ENCODE measurements at regions not wholly inside any gene's neighbourhood (a gene's known extent, or its start where the extent isn't known, plus 50 kb on each side); places are given as distances from the start of the nearest gene placed in this dataset.

- no peaks in the 10 kb centered on the region for H3K36me3 ChIP-seq (ENCODE audit: low read depth)
- H3K27ac ChIP-seq (ENCODE audit: poor library complexity, severe bottlenecking), result no peak overlapping the region
- no peaks in the 10 kb centered on the region for H3K4me1 ChIP-seq (ENCODE audit: insufficient read depth, poor library complexity, severe bottlenecking)
- H3K27me3 ChIP-seq (ENCODE audit: insufficient read depth, poor library complexity, severe bottlenecking), result peaks cover 9% of the 10 kb centered on the region
- ATAC-seq (ENCODE audit: low read depth) (no peak), DNase-seq (ENCODE audit: low spot score) (no peak)
- H3K4me3 ChIP-seq (ENCODE audit: severe bottlenecking), result no peak overlapping the region
- TF ChIP-seq, protein P1, sequence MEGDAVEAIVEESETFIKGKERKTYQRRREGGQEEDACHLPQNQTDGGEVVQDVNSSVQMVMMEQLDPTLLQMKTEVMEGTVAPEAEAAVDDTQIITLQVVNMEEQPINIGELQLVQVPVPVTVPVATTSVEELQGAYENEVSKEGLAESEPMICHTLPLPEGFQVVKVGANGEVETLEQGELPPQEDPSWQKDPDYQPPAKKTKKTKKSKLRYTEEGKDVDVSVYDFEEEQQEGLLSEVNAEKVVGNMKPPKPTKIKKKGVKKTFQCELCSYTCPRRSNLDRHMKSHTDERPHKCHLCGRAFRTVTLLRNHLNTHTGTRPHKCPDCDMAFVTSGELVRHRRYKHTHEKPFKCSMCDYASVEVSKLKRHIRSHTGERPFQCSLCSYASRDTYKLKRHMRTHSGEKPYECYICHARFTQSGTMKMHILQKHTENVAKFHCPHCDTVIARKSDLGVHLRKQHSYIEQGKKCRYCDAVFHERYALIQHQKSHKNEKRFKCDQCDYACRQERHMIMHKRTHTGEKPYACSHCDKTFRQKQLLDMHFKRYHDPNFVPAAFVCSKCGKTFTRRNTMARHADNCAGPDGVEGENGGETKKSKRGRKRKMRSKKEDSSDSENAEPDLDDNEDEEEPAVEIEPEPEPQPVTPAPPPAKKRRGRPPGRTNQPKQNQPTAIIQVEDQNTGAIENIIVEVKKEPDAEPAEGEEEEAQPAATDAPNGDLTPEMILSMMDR (IDR thresholded peaks at IDR 0.05; ENCODE audit: poor library complexity, severe bottlenecking), result no peak
- no peaks in the 10 kb centered on the region for H3K9me3 ChIP-seq (ENCODE audit: severe bottlenecking)
Measured at GRCh38 chr18:5643288-5643687, 99.5 kb upstream of the EPB41L3 start.

DNA sequence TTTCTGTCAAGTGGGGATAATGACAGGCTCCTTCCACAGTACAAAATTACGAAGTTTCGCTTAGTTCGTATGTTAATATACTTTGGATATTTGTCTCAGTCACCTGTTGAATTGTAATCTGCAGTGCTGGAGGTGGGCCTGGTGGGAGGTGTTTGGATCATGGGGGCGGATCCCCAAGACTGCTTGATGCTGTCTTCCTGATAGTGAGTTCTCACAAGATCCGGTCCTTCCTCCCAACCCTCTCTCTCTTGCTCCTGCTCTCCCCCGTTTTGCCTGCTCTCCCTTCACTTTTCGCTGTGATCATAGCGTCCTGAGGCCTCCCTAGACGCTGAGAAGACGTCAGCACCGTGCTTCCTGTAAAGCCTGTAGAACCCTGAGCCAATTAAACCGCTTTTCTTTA lies 97.1 kb upstream of the EPB41L3 start:
- Histone ChIP-seq H3K27ac (ENCODE audit: poor library complexity, severe bottlenecking) (no peak overlapping the region), H3K27me3 (ENCODE audit: insufficient read depth, poor library complexity, severe bottlenecking) (peaks cover 11% of the 10 kb centered on the region), H3K36me3 (ENCODE audit: low read depth) (no peaks in the 10 kb centered on the region), H3K4me3 (ENCODE audit: severe bottlenecking) (no peak overlapping the region), H3K9me3 (ENCODE audit: severe bottlenecking) (no peaks in the 10 kb centered on the region), H3K4me1 (ENCODE audit: insufficient read depth, poor library complexity, severe bottlenecking) (no peaks in the 10 kb centered on the region)
- TF ChIP-seq, protein P1 (IDR thresholded peaks at IDR 0.05; ENCODE audit: poor library complexity, severe bottlenecking), result no peak
- ATAC-seq (ENCODE audit: low read depth) (no peak), DNase-seq (ENCODE audit: low spot score) (no peak)

DNA sequence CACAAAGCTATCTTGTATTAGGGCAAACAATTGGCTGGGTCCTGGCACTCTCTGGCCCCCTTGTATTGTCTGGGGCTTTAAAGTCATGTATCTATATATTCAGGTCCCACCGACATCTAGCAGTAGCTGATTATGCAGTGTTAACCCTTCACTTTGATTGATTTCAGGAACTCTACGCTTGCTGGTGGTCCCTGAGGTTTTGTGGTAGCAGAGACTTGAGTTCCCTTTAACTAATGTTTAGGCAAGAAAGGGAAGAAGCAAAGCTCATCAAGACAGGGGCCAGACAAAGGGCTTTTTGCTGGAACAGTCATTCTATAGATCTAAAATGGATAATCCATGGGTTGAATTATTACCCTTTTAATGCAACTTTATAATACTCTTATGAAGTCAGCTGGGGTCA lies 95.3 kb upstream of the EPB41L3 start:
- ATAC-seq (ENCODE audit: low read depth), result no peak
- Histone ChIP-seq H3K36me3 (ENCODE audit: low read depth) (no peaks in the 10 kb centered on the region), H3K9me3 (ENCODE audit: severe bottlenecking) (no peaks in the 10 kb centered on the region), H3K27ac (ENCODE audit: poor library complexity, severe bottlenecking) (no peak overlapping the region), H3K4me3 (ENCODE audit: severe bottlenecking) (no peak overlapping the region), H3K27me3 (ENCODE audit: insufficient read depth, poor library complexity, severe bottlenecking) (peaks cover 11% of the 10 kb centered on the region), H3K4me1 (ENCODE audit: insufficient read depth, poor library complexity, severe bottlenecking) (no peaks in the 10 kb centered on the region)
- TF ChIP-seq, protein P1 (IDR thresholded peaks at IDR 0.05; ENCODE audit: poor library complexity, severe bottlenecking), result no peak
- no peak for DNase-seq (ENCODE audit: low spot score)

DNA sequence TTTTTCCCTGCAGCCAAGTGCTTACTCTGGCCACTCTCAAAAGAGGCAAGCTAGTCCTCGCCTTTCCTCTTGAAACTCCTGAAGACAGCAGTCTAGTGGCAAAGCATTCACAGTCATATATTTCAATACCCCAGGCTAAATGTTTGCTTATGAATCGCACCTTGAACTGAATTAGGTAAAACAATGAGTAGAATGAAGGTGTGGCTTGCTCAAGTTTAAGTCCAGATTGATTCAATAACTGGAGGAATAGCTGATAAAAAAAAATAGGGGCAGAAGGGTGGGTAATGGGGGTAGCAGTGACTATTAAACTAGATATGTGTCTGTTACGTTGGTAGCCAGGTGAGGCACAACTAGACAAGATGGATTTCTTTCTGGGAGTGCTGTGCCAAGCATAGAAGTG lies 88.2 kb upstream of the EPB41L3 start:
- Histone ChIP-seq H3K4me3 (ENCODE audit: severe bottlenecking) (no peak overlapping the region), H3K9me3 (ENCODE audit: severe bottlenecking) (no peaks in the 10 kb centered on the region), H3K36me3 (ENCODE audit: low read depth) (no peaks in the 10 kb centered on the region), H3K27me3 (ENCODE audit: insufficient read depth, poor library complexity, severe bottlenecking) (peaks cover 55% of the 10 kb centered on the region), H3K4me1 (ENCODE audit: insufficient read depth, poor library complexity, severe bottlenecking) (no peaks in the 10 kb centered on the region), H3K27ac (ENCODE audit: poor library complexity, severe bottlenecking) (no peak overlapping the region)
- no peak for DNase-seq (ENCODE audit: low spot score)
- no peak for ATAC-seq (ENCODE audit: low read depth)
- TF ChIP-seq, protein P1 (IDR thresholded peaks at IDR 0.05; ENCODE audit: poor library complexity, severe bottlenecking), result no peak

GRCh38 chr18:5630900-5631413 lies 87.2 kb upstream of the EPB41L3 start:
- peaks cover 65% of the 10 kb centered on the region for H3K27me3 ChIP-seq (ENCODE audit: insufficient read depth, poor library complexity, severe bottlenecking)
- no peak for ATAC-seq (ENCODE audit: low read depth)

More at GRCh38 chr18:5630900-5631413, 87.2 kb upstream of the EPB41L3 start:
- DNase-seq (ENCODE audit: low spot score), result no peak
- TF ChIP-seq, protein P1 (IDR thresholded peaks at IDR 0.05; ENCODE audit: poor library complexity, severe bottlenecking), result no peak
- Histone ChIP-seq H3K4me3 (ENCODE audit: severe bottlenecking) (no peak overlapping the region), H3K4me1 (ENCODE audit: insufficient read depth, poor library complexity, severe bottlenecking) (no peaks in the 10 kb centered on the region), H3K9me3 (ENCODE audit: severe bottlenecking) (no peaks in the 10 kb centered on the region), H3K36me3 (ENCODE audit: low read depth) (no peaks in the 10 kb centered on the region), H3K27ac (ENCODE audit: poor library complexity, severe bottlenecking) (no peak overlapping the region)

All from RWPE2 (cell line).